ENCODE measurements at regions not wholly inside any gene's neighbourhood (a gene's known extent, or its start where the extent isn't known, plus 50 kb on each side); places are given as distances from the start of the nearest gene placed in this dataset.

DNA sequence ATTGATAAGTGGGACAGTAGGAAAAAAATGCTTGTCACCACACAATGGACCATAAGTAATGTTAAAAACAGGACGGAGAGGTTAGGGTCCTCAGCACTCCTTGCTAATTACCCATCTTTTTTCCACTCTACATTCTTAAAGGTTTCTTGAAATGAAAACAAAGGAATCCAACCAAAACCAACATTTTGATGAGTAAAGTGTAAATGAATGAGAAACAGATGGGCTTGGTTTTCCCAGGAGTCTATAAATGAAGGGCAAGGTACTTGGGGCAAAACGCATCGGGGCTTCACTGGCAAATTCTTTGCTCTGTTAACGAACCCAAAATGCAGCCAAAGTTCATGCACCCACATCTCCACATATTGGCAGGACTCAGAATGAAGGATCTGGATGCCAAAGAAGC lies 129.2 kb upstream of the BMP4 start:
- TF ChIP-seq CTCF (IDR thresholded peaks at IDR 0.05) (no peak), POLR2A (IDR thresholded peaks at IDR 0.05) (no peak)
